GM12878 (cell line): ENCODE measurements at regions not wholly inside any gene's neighbourhood (a gene's known extent, or its start where the extent isn't known, plus 50 kb on each side); places are given as distances from the start of the nearest gene placed in this dataset.

Experiments
- ATAC-seq: fragments of 200-7000 bp; cut with Tn5 transposase; 3 replicates; pipeline ENCODE4 v1.9.1; 2020; ENCODE audit warnings: mild to moderate bottlenecking, moderate library complexity
- BruUV-seq: library from RNA; stranded (reverse); fragments of 400-500 nt; replicated peaks from 2 replicates; lab custom pipeline; 2021; lab: Mats Ljungman, UMichigan
- CTCF ChIA-PET: fragments of 300-600 bp; sonication (Branson Sonifier 250); formaldehyde crosslinking; extraction: SDS; loops from one replicate; lab custom pipeline; 2021; ENCODE audit warnings: inconsistent platforms; lab: Yijun Ruan, JAX
- POLR2A ChIA-PET: fragments of 350-600 bp; formaldehyde crosslinking; extraction: SDS; loops from one replicate; lab custom pipeline; 2021; ENCODE audit warnings: inconsistent platforms; lab: Charles Lee
- RAD21 ChIA-PET: fragments of 300-600 bp; sonication (Branson Sonifier 250); formaldehyde crosslinking; loops from one replicate; lab custom pipeline; 2023; ENCODE audit warnings: antibody characterized with exemption; ENCODE audit not compliant: unreplicated experiment; lab: Charles Lee
- SMC1A ChIA-PET: fragments of 300-600 bp; sonication (Branson Sonifier 250); formaldehyde crosslinking; loops from one replicate; lab custom pipeline; 2023; ENCODE audit not compliant: unreplicated experiment, uncharacterized antibody; lab: Charles Lee
- DNase-seq: peaks from one replicate; pipeline ENCODE4 v3.0.0-alpha.2; 2011; ENCODE audit warnings: low read depth, low spot score
- FAIRE-seq: peaks from 3 replicates; lab custom pipeline; 2011; peaks lifted over from hg19 to GRCh38; lab: Jason Lieb, UNC
- H2AFZ ChIP-seq: 2 replicates; pipeline ENCODE4 v1.6.0; 2011; ENCODE audit warnings: low read depth, low read length, control low read depth; ENCODE audit not compliant: control insufficient read depth
- H3K27ac ChIP-seq: 2 replicates; pipeline ENCODE4 v1.5.1; 2011; ENCODE audit warnings: control low read depth; ENCODE audit not compliant: control insufficient read depth, insufficient read depth
- H3K27me3 ChIP-seq, 2 experiments: replicated peaks in 1 of 2; 2 replicates each; pipeline versions ENCODE4 v1.6.0 to v1.6.1; 2011; ENCODE audit warnings: low read length in 1 of 2; ENCODE audit not compliant: control insufficient read depth in 2 of 2, insufficient read depth in 2 of 2
- H3K36me3 ChIP-seq, 2 experiments: 2 replicates each; pipeline ENCODE4 v1.5.1; 2011; ENCODE audit warnings: low read length in 1 of 2; ENCODE audit not compliant: control insufficient read depth in 2 of 2, insufficient read depth in 2 of 2
- H3K4me1 ChIP-seq: 2 replicates; pipeline ENCODE4 v1.6.1; 2011; ENCODE audit warnings: mild to moderate bottlenecking, low read length, moderate library complexity, mixed read lengths; ENCODE audit not compliant: control insufficient read depth, insufficient read depth
- H3K4me2 ChIP-seq: 2 replicates; pipeline ENCODE4 v1.6.0; 2011; ENCODE audit warnings: control low read depth; ENCODE audit not compliant: control insufficient read depth, insufficient read depth
- H3K4me3 ChIP-seq: fragments of 200-600 bp; sonication (generic); 2 replicates; pipeline ENCODE4 v1.5.1; 2016
- H3K79me2 ChIP-seq: 2 replicates; pipeline ENCODE4 v1.6.0; 2011; ENCODE audit warnings: low read length; ENCODE audit not compliant: control insufficient read depth, insufficient read depth
- H3K9ac ChIP-seq: 2 replicates; pipeline ENCODE4 v1.8.0; 2011; ENCODE audit warnings: low read length, control low read depth, mixed read lengths; ENCODE audit not compliant: control insufficient read depth, insufficient read depth
- H3K9me3 ChIP-seq: replicated peaks from 3 replicates; pipeline ENCODE4 v1.5.1; 2011; ENCODE audit warnings: mild to moderate bottlenecking, low read length; ENCODE audit not compliant: control insufficient read depth, insufficient read depth
- H4K20me1 ChIP-seq: 2 replicates; pipeline ENCODE4 v1.6.0; 2011; ENCODE audit not compliant: control insufficient read depth, insufficient read depth
- BCLAF1 ChIP-seq: fragments of 450-650 bp; IDR thresholded peaks from 2 replicates; pipeline ENCODE4 v1.6.1; 2017; ENCODE audit warnings: antibody characterized with exemption, mild to moderate bottlenecking, moderate library complexity
- FOS ChIP-seq: IDR thresholded peaks from 3 replicates; pipeline ENCODE4 v1.6.1; 2011; ENCODE audit warnings: borderline replicate concordance; ENCODE audit not compliant: insufficient read length; ENCODE audit errors: extremely low read depth
- HCFC1 ChIP-seq: fragments of 150-350 bp; IDR thresholded peaks from 2 replicates; pipeline ENCODE4 v1.6.1; 2014; ENCODE audit warnings: low read length
- IKZF2 ChIP-seq, 2 experiments: fragments of 450-650 bp; IDR thresholded peaks; 2 replicates each; pipeline ENCODE4 v1.6.1; 2017; ENCODE audit warnings: mild to moderate bottlenecking in 2 of 2, moderate library complexity in 2 of 2
- NKRF ChIP-seq: fragments of 450-650 bp; conservative IDR thresholded peaks from 2 replicates; pipeline ENCODE4 v1.6.1; 2017; ENCODE audit warnings: mild to moderate bottlenecking, moderate library complexity
- NR2C2 ChIP-seq: IDR thresholded peaks from 2 replicates; pipeline ENCODE4 v1.6.1; 2011; ENCODE audit warnings: borderline replicate concordance, low read depth; ENCODE audit not compliant: control insufficient read depth, insufficient read length
- SIN3A ChIP-seq: IDR thresholded peaks from 2 replicates; pipeline ENCODE4 v1.6.1; 2012; ENCODE audit warnings: low read depth, low read length, improper control_type of control experiment
- SMAD5 ChIP-seq: IDR thresholded peaks from 2 replicates; pipeline ENCODE4 v1.6.1; 2016; ENCODE audit warnings: antibody characterized with exemption, low read depth
- TAF1 ChIP-seq: IDR thresholded peaks from 2 replicates; pipeline ENCODE4 v1.6.1; 2011; ENCODE audit warnings: mild to moderate bottlenecking, low read depth, low read length, borderline replicate concordance
- TBL1XR1 ChIP-seq: IDR thresholded peaks from 2 replicates; pipeline ENCODE4 v1.6.1; 2012; ENCODE audit warnings: low read depth, low read length, improper control_type of control experiment
- WGBS: methylation state at CpG from one replicate; pipeline ENCODE4 v1.1.6; 2016; ENCODE audit warnings: low lambda C conversion rate; ENCODE audit not compliant: insufficient replicate concordance, insufficient coverage; ENCODE audit errors: missing lambda C conversion rate; 5-methylcytosine and 5-hydroxymethylcytosine counted together
- in situ Hi-C: fragments of 300-500 bp; cut with MboI; formaldehyde crosslinking; loops from 9 replicates; pipeline ENCODE4 v1.14.3; 2018; ENCODE audit warnings: mixed read lengths
- intact Hi-C: fragments of 100-400 bp; cut with micrococcal nuclease; formaldehyde crosslinking; loops from one replicate; pipeline ENCODE4 v1.14.2; 2022; ENCODE audit not compliant: unreplicated experiment

GRCh38 chr7:57362868-57363267 is 87.1 kb upstream of the ZNF716 start:
- no peaks in the 10 kb centered on the region for H3K4me1 ChIP-seq
- no peak overlapping the region for H2AFZ ChIP-seq
- in situ Hi-C loops = no loop called here
- FAIRE-seq = no peak
- WGBS = 27% methylated on average over 5 of the region's 5 CpGs
- H3K9ac ChIP-seq = no peak overlapping the region
- no peaks in the 10 kb centered on the region; the same call in 2 of the 3 replicates for H3K9me3 ChIP-seq
- intact Hi-C loops = no loop called here
- H3K27ac ChIP-seq = no peak overlapping the region
- H4K20me1 ChIP-seq = no peaks in the 10 kb centered on the region
- TF ChIP-seq BCLAF1 (no peak), TBL1XR1 (no peak), NKRF (no peak), HCFC1 (no peak), NR2C2 (no peak), TAF1 (no peak), SMAD5 (no peak), SIN3A (no peak), IKZF2 (IDR thresholded peaks at IDR 0.05) (no peak), FOS (no peak)
- TF ChIP-seq, all 136 proteins: peak for 0
- ChIA-PET RAD21 (no interaction called here), SMC1A (no interaction called here), CTCF (no interaction called here), POLR2A (no interaction called here)
- BruUV-seq = no TSS peak
- no peak for DNase-seq
- H3K27me3 ChIP-seq = no peaks in the 10 kb centered on the region
- no peak overlapping the region for H3K4me2 ChIP-seq
- H3K4me3 ChIP-seq = no peak overlapping the region
- no peak for ATAC-seq
- H3K79me2 ChIP-seq = no peaks in the 10 kb centered on the region
- no peaks in the 10 kb centered on the region for H3K36me3 ChIP-seq
